ENCODE measurements at regions not wholly inside any gene's neighbourhood (a gene's known extent, or its start where the extent isn't known, plus 50 kb on each side); places are given as distances from the start of the nearest gene placed in this dataset.

DNA sequence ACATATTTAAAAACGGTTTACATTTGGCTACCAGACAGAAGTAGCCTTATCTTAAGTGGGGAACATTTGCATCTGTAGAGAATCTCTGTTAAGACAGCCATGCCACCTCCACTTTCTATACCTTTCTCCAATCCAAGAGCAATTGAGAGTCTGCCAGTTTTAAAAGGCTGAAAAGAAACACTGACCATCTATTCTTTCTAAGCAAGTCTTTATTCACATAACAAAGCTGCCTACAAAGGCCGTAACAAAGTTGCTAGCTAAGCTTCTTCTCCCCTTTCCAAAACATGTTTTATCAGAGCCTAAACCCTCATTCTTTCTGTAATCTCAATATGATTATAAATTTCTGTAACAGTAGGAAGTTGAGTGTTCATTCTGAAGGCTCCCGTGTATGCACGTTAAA, 1078.3 kb downstream of the NCAM2 start:
- ATAC-seq (no peak), FAIRE-seq (no peak), DNase-seq (ENCODE audit: low read depth in 1 of 2, low spot score in 1 of 2) (no peak)
- no peak overlapping the region for H3K27ac ChIP-seq
- no peak overlapping the region for H3K4me3 ChIP-seq
- ChIA-PET CTCF (no interaction called here), POLR2A (no interaction called here)
- TF ChIP-seq HDAC2 (IDR thresholded peaks at IDR 0.05) = no peak
- TF ChIP-seq, protein P1, sequence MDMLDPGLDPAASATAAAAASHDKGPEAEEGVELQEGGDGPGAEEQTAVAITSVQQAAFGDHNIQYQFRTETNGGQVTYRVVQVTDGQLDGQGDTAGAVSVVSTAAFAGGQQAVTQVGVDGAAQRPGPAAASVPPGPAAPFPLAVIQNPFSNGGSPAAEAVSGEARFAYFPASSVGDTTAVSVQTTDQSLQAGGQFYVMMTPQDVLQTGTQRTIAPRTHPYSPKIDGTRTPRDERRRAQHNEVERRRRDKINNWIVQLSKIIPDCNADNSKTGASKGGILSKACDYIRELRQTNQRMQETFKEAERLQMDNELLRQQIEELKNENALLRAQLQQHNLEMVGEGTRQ (IDR thresholded peaks at IDR 0.05) = no peak
- TF ChIP-seq RNF2 (IDR thresholded peaks at IDR 0.05; ENCODE audit: borderline replicate concordance, low read depth) = no peak
- no peak for TF ChIP-seq SREBF2 (IDR thresholded peaks at IDR 0.05)
- TF ChIP-seq TFCP2L1 (CRISPR knock-in tag; IDR thresholded peaks at IDR 0.05) = no peak
- TF ChIP-seq, protein P2, sequence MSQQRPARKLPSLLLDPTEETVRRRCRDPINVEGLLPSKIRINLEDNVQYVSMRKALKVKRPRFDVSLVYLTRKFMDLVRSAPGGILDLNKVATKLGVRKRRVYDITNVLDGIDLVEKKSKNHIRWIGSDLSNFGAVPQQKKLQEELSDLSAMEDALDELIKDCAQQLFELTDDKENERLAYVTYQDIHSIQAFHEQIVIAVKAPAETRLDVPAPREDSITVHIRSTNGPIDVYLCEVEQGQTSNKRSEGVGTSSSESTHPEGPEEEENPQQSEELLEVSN (IDR thresholded peaks at IDR 0.05; ENCODE audit: borderline replicate concordance, low read depth) = no peak
- TF ChIP-seq, protein P3, sequence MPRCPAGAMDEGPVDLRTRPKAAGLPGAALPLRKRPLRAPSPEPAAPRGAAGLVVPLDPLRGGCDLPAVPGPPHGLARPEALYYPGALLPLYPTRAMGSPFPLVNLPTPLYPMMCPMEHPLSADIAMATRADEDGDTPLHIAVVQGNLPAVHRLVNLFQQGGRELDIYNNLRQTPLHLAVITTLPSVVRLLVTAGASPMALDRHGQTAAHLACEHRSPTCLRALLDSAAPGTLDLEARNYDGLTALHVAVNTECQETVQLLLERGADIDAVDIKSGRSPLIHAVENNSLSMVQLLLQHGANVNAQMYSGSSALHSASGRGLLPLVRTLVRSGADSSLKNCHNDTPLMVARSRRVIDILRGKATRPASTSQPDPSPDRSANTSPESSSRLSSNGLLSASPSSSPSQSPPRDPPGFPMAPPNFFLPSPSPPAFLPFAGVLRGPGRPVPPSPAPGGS (IDR thresholded peaks at IDR 0.05) = no peak
- no peak for TF ChIP-seq RCOR1 (IDR thresholded peaks at IDR 0.05; ENCODE audit: low read depth, low read length)
- no peak for TF ChIP-seq PHF8 (IDR thresholded peaks at IDR 0.05; ENCODE audit: borderline replicate concordance, low read depth)
- no peak for TF ChIP-seq KDM5A (IDR thresholded peaks at IDR 0.05)
- TF ChIP-seq NPAS2 (CRISPR knock-in tag; IDR thresholded peaks at IDR 0.05; ENCODE audit: borderline replicate concordance) = no peak
- H3K4me2 ChIP-seq = no peak overlapping the region
- H3K4me1 ChIP-seq = no peaks in the 10 kb centered on the region
- 20% methylated on average over 4 of the region's 4 CpGs for WGBS (ENCODE audit: missing lambda C conversion rate)
- H3K9me3 ChIP-seq = no peaks in the 10 kb centered on the region

DNA sequence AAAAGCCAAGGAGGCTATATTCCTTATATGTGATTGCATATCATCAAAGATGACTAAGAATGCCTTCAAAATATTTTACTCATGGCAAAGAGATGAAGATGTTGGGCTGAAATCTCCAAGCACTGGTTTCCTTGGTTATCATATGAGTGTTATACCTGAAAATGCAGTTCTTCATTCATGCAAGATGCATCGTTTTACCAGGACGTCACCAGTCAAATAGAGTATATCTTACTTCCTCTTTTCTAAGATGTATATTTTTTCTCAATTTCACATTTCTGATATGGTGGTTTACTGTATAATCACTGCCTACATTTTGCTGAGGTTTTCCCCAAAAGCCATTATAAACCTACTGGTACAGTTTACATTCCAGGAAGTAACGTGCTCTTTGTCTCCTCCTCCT, 1085.7 kb downstream of the NCAM2 start:
- 1% methylated on average over 3 of the region's 3 CpGs for WGBS (ENCODE audit: missing lambda C conversion rate)
- DNase-seq (ENCODE audit: low read depth in 1 of 2, low spot score in 1 of 2) = no peak
- CTCF ChIA-PET = no interaction called here
- H3K27ac ChIP-seq = no peak overlapping the region
- H3K4me2 ChIP-seq = no peak overlapping the region
- H3K9me3 ChIP-seq = no peaks in the 10 kb centered on the region
- TF ChIP-seq, protein P4, sequence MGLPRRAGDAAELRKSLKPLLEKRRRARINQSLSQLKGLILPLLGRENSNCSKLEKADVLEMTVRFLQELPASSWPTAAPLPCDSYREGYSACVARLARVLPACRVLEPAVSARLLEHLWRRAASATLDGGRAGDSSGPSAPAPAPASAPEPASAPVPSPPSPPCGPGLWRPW (IDR thresholded peaks at IDR 0.05) = no peak
- TF ChIP-seq POLR2AphosphoS2 (conservative IDR thresholded peaks at IDR 0.05; ENCODE audit: low read length) (no peak), PHF8 (IDR thresholded peaks at IDR 0.05; ENCODE audit: borderline replicate concordance, low read depth) (no peak), CHD4 (IDR thresholded peaks at IDR 0.05; ENCODE audit: borderline replicate concordance) (no peak), SMC3 (IDR thresholded peaks at IDR 0.05) (no peak), RARB (CRISPR knock-in tag; IDR thresholded peaks at IDR 0.05) (no peak), SREBF2 (IDR thresholded peaks at IDR 0.05) (no peak)
- POLR2A ChIA-PET = no interaction called here
- no peak overlapping the region for H3K4me3 ChIP-seq
- FAIRE-seq = no peak
- no peaks in the 10 kb centered on the region for H3K4me1 ChIP-seq
- ATAC-seq = no peak

DNA sequence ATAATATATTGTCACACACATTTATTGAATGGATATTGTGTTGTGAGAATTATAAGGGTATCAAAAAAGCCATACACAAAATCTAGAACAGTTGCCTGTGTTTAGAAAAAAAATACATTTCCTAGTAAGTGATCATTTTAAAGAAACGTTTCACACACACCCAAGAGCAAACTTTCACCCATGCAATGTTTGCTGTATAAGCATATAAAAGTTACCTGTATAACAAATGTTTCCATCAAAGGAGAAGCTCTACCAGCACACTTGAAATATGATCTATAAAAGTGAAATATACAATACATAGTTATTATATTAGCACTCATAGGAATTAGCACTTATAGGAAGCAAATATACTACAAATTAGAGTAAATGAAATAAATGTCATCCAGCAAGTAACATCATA, 1098.1 kb downstream of the NCAM2 start:
- POLR2A ChIA-PET = no interaction called here
- no peak overlapping the region for H3K27ac ChIP-seq
- H3K9me3 ChIP-seq = no peaks in the 10 kb centered on the region
- no peak overlapping the region for H3K4me2 ChIP-seq
- CTCF ChIA-PET = no interaction called here
- no peaks in the 10 kb centered on the region for H3K4me1 ChIP-seq
- no peak for FAIRE-seq
- DNase-seq (ENCODE audit: low read depth in 1 of 2, low spot score in 1 of 2) = no peak
- no peak for ATAC-seq
- WGBS (ENCODE audit: missing lambda C conversion rate) = 0% methylated on average over 1 of the region's 1 CpG
- no peak for TF ChIP-seq JUNB (IDR thresholded peaks at IDR 0.05)
- TF ChIP-seq, protein P5, sequence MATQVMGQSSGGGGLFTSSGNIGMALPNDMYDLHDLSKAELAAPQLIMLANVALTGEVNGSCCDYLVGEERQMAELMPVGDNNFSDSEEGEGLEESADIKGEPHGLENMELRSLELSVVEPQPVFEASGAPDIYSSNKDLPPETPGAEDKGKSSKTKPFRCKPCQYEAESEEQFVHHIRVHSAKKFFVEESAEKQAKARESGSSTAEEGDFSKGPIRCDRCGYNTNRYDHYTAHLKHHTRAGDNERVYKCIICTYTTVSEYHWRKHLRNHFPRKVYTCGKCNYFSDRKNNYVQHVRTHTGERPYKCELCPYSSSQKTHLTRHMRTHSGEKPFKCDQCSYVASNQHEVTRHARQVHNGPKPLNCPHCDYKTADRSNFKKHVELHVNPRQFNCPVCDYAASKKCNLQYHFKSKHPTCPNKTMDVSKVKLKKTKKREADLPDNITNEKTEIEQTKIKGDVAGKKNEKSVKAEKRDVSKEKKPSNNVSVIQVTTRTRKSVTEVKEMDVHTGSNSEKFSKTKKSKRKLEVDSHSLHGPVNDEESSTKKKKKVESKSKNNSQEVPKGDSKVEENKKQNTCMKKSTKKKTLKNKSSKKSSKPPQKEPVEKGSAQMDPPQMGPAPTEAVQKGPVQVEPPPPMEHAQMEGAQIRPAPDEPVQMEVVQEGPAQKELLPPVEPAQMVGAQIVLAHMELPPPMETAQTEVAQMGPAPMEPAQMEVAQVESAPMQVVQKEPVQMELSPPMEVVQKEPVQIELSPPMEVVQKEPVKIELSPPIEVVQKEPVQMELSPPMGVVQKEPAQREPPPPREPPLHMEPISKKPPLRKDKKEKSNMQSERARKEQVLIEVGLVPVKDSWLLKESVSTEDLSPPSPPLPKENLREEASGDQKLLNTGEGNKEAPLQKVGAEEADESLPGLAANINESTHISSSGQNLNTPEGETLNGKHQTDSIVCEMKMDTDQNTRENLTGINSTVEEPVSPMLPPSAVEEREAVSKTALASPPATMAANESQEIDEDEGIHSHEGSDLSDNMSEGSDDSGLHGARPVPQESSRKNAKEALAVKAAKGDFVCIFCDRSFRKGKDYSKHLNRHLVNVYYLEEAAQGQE (IDR thresholded peaks at IDR 0.05) = no peak
- TF ChIP-seq EHF (CRISPR knock-in tag; IDR thresholded peaks at IDR 0.05) = no peak
- TF ChIP-seq HOXB13 (CRISPR knock-in tag; IDR thresholded peaks at IDR 0.05; ENCODE audit: low read depth) = no peak
- no peak for TF ChIP-seq POLR2AphosphoS2 (conservative IDR thresholded peaks at IDR 0.05; ENCODE audit: low read length)
- no peak for TF ChIP-seq NPAS2 (CRISPR knock-in tag; IDR thresholded peaks at IDR 0.05; ENCODE audit: borderline replicate concordance)
- no peak for TF ChIP-seq RNF2 (IDR thresholded peaks at IDR 0.05; ENCODE audit: borderline replicate concordance, low read depth)
- TF ChIP-seq ESRRA (IDR thresholded peaks at IDR 0.05; ENCODE audit: borderline replicate concordance, low read length) = no peak
- no peak for TF ChIP-seq TFCP2L1 (CRISPR knock-in tag; IDR thresholded peaks at IDR 0.05)
- no peak for TF ChIP-seq TP53 (CRISPR knock-in tag; IDR thresholded peaks at IDR 0.05)
- TF ChIP-seq, protein P2 (IDR thresholded peaks at IDR 0.05; ENCODE audit: borderline replicate concordance, low read depth) = no peak
- TF ChIP-seq ZC3H11A (IDR thresholded peaks at IDR 0.05) = no peak
- TF ChIP-seq, protein P4 (IDR thresholded peaks at IDR 0.05) = no peak
- H3K4me3 ChIP-seq = no peak overlapping the region
